Fibroblast of gingiva (primary cell): ENCODE measurements at regions not wholly inside any gene's neighbourhood (a gene's known extent, or its start where the extent isn't known, plus 50 kb on each side); places are given as distances from the start of the nearest gene placed in this dataset.
"Not testable (repeated sequence)": the region's sequence is repeated elsewhere in the genome, so short reads cannot be mapped to it uniquely, and the experiment has no call there.

Source experiments
- DNase-seq: peaks from one replicate; pipeline ENCODE4 v3.0.0-alpha.2; 2011; ENCODE audit warnings: low read depth

DNA sequence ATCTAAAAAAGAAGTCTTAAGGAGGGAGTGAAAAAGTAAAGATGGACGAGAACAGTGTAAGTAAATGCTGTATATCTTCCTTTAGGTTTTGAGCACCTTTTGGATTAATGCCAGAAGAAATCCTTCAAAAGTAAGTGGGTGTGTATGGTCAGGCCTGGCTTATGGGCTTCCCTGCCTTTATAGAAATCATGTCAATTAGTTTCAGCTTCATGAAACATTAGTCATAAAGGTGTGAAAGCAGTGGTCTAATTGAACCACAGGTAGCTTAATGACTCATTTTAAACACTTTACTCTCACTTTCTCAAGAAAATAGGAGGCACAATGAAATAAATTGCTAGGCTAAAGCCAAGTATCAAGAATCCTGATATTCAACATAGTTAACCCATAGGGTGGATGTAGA lies 467.4 kb upstream of the DPPA4 start:
- no peak for DNase-seq

- no peak for DNase-seq
Measured at GRCh38 chr3:109806929-109807328, 469.6 kb upstream of the DPPA4 start.

DNA sequence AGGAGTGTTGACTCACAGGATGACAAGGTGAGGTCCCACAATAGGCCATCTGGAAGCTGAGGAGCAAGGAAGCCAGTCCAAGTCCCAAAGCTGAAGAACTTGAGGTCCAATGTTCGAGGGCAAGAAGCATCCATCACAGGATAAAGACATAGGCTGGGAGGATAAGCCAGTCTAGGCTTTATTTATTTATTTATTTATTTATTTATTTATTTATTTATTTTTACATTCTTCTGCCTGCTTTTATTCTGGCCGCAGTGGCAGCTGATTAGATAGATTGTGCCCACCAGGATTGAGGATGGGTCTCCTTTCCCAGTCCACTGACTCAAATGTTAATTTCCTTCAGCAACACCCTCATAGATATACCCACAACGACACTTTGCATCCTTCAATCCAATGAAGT lies 472.2 kb upstream of the DPPA4 start:
- no peak for DNase-seq

DNA sequence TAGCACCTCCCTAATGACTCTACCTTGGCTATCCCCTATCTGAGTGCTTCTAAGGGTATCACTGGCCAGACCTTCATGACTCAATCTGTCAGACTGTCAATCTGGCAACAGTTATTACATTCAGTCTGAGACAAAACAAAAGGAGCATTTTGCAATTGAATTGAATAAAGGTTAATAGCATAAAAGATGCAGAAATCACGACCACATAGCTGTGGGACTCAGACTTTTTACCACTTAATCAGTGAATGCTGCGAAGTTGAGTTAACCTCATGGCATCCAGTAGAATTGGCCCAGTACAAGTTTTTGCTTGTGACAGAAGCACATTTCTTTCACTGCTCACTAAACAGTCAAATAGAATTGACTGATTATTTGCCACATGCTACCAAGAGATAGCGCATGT lies 480.7 kb upstream of the DPPA4 start:
- no peak for DNase-seq

- no peak for DNase-seq
Measured at GRCh38 chr3:109819734-109820133, 482.4 kb upstream of the DPPA4 start.

GRCh38 chr3:109825971-109826810 lies 488.8 kb upstream of the DPPA4 start:
- no peak for DNase-seq

DNA sequence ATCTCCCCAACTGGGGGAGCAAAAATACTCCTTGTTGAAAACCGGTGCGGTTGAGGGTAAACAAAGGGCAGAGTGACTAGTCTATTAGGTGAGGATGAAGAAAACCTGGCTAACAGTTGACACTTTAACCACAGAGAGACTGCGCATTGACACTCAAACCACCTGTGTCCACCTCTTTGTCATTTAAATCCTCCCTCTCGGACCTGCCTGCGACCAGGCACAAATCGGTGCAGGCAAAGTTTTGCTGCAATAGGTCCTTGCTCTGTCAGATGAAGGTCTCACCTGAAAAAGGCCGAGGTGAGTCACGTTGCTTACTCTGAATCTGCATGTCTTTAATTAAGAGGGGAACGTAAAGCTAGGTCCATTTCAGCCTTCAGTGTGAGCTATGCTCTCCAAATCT lies 494.1 kb upstream of the DPPA4 start:
- DNase-seq: no peak

GRCh38 chr3:109835958-109836357 lies 498.6 kb upstream of the DPPA4 start:
- DNase-seq: no peak

- no peak for DNase-seq
Measured at GRCh38 chr3:109851854-109852253, 514.5 kb upstream of the DPPA4 start.

- no peak for DNase-seq
Measured at GRCh38 chr3:109852283-109852682, 514.9 kb upstream of the DPPA4 start.

DNA sequence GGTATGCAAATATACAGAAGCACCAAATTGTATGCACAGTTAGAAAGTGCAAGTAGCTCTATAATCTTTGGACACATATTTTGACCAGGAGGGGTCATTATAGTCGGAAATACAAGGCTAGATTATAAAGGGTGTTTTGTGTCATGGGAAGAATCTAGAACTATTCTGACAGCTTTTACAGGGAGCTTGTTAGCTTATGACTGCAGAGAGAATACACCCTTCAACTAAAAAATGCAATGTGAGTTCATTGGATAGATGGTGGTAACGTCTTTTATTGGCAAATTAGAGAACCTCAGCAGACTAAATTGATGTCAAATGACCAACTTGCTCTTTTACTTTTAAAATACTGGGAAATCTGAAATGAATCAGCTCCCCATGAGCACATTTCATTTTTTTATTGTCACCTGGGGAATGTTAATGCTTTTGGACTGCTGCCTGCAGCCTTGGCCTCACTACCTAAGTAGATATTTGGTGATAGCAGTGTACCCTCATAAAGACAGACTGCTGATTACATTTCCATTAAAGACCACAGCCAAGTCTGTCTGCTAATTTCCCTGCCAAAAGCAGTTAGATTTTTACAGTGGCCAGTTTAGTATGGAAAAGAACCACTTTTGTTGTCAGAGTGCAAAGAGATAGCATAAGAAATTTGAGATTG lies 515.9 kb upstream of the DPPA4 start:
- DNase-seq: no peak

DNA sequence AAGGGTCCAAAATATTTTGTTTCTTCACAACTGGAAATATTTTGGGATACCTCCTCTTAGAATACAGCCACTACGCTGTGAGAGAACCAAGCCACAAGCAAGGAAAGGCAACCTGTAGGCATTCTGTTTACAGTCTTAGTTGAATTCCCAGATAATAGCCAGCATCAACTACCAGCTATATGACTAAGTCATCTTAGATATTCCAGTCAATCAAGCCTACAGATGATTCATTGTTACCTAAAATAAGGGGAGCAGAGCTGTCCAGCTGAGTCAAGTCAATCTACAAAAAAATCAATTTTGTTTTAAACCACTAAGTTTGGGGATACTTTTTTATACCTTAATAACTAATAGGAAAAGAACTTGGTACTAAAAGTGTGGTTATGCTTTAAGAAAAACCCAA lies 526.4 kb upstream of the DPPA4 start:
- DNase-seq: no peak

DNA sequence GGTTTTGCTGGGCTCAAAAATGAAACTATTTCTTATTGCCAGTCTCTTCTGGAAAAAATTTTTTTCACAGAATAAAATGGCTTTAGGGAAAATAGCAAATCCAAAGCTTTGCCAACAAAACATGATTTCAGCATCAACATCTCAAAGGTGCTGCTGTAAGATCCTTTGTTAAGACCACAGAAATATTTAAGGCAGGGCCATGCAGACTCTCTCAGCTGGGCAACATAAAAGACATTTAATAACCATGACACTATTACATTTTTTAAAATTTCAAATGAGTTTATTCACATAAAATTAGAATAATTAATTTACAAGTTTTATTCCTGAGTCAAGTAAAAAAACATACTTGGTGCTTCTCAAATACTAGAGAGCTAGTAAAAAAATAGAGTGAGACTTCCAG lies 527.1 kb upstream of the DPPA4 start:
- no peak for DNase-seq

- no peak for DNase-seq
Measured at GRCh38 chr3:109869586-109869985, 532.2 kb upstream of the DPPA4 start.

- no peak for DNase-seq
Measured at GRCh38 chr3:109874896-109875708, 537.8 kb upstream of the DPPA4 start.

DNA sequence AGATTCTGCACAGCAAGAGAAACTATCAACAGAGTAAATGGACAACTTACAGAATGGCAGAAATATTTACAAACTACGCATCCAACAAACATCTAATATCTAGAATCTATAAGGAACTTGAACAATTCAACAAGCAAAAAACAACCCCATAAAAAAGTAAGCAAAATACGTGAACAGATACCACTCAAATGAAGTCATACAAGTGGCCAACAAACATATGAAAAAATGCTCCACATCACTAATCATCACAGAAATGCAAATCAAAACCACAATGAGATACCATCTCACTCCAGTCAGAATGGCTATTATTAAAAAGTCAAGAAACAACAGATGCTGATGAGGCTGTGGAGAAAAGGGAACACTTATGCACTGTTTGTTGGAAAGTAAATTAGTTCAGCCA lies 540.3 kb upstream of the DPPA4 start:
- not testable (repeated sequence) for DNase-seq

DNA sequence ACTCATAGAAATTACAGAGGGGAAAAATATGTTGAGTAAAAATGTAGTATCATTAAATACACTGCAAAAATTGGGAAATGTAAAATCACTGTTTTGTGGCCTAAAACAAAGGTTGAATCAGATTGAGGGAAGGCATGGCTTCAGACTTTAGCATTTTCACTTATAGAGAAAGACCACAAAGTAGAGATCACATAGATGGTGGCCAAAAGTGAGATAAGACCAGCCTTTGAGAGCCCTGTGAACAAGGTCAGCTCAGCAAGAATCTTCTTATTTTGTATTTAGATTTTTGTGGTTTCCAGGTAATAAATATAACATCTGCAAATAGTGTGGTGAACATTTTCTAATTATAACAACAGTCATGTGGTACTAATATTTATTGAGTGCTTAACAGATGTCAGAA lies 544.8 kb upstream of the DPPA4 start:
- no peak for DNase-seq

GRCh38 chr3:109887293-109887692 lies 549.9 kb upstream of the DPPA4 start:
- DNase-seq: no peak

GRCh38 chr3:109888026-109888425 lies 550.7 kb upstream of the DPPA4 start:
- DNase-seq: no peak

DNA sequence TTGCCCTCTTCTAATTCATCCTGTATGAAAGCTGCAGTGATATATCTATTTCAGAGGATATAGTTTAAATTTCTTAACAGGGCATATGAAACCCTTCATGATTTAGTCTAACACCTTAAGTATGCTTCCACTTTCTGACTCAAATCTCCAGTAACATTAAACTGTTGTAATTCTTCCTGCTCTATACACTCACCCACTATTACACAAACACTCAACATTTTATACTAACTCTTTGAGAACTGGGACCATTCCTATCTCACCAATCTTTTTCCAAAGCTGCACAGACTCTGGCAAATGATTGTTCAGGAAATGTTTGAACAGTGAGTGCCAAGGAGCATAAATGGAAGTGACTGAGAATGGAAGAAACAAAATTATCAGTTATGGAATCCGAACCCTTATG lies 560.4 kb upstream of the DPPA4 start:
- DNase-seq: no peak

GRCh38 chr3:109899925-109900324 lies 562.6 kb upstream of the DPPA4 start:
- DNase-seq: no peak

GRCh38 chr3:109900783-109901182 lies 563.4 kb upstream of the DPPA4 start:
- DNase-seq: no peak

GRCh38 chr3:109902549-109902948 lies 565.2 kb upstream of the DPPA4 start:
- no peak for DNase-seq
